Retinal pigment epithelial cell (primary cell): ENCODE measurements at regions not wholly inside any gene's neighbourhood (a gene's known extent, or its start where the extent isn't known, plus 50 kb on each side); places are given as distances from the start of the nearest gene placed in this dataset.

Experiments used
- DNase-seq: peaks from one replicate; pipeline ENCODE4 v3.0.0-alpha.2; 2010; ENCODE audit warnings: low read depth
- H3K4me3 ChIP-seq: 2 replicates; pipeline ENCODE4 v1.5.1; 2011; ENCODE audit warnings: mild to moderate bottlenecking, low read length, control low read depth, moderate library complexity
- CTCF ChIP-seq: conservative IDR thresholded peaks from 2 replicates; pipeline ENCODE4 v1.5.1; 2011; ENCODE audit warnings: low read depth, low read length, control low read depth, inconsistent platforms

- no peak overlapping the region for H3K4me3 ChIP-seq
- DNase-seq, result no peak
- no peak for TF ChIP-seq CTCF
Observed at GRCh38 chr14:83196236-83196635, 1662.6 kb upstream of the SEL1L start.

- DNase-seq, result no peak
- no peak for TF ChIP-seq CTCF
- H3K4me3 ChIP-seq, result no peak overlapping the region
Observed at GRCh38 chr14:83197271-83197670, 1663.6 kb upstream of the SEL1L start.

- TF ChIP-seq CTCF, result no peak
Observed at GRCh38 chr14:83207550-83207949, 1673.9 kb upstream of the SEL1L start.

GRCh38 chr14:83208341-83208740 is 1674.7 kb upstream of the SEL1L start:
- H3K4me3 ChIP-seq, result no peak overlapping the region
- no peak for DNase-seq
- no peak for TF ChIP-seq CTCF

More at GRCh38 chr14:83207550-83207949, 1673.9 kb upstream of the SEL1L start:
- H3K4me3 ChIP-seq, result no peak overlapping the region
- no peak for DNase-seq

- peak; percentile 93 for DNase-seq
- no peak overlapping the region for H3K4me3 ChIP-seq
- TF ChIP-seq CTCF, result peak; percentile 52
Observed at GRCh38 chr14:83217492-83217891, 1683.8 kb upstream of the SEL1L start.

- DNase-seq, result no peak
Observed at GRCh38 chr14:83247924-83248639, 1714.4 kb upstream of the SEL1L start.

More at GRCh38 chr14:83247924-83248639, 1714.4 kb upstream of the SEL1L start:
- no peak overlapping the region for H3K4me3 ChIP-seq
- no peak for TF ChIP-seq CTCF
